Right atrium auricular region (tissue), 2 donors: ENCODE measurements at regions not wholly inside any gene's neighbourhood (a gene's known extent, or its start where the extent isn't known, plus 50 kb on each side); places are given as distances from the start of the nearest gene placed in this dataset.

Experiments
- DNase-seq: peaks from one replicate; pipeline ENCODE4 v3.0.0-alpha.2; 2019; ENCODE audit warnings: low spot score
- H3K27ac ChIP-seq, 2 donors: fragments of 200-600 bp; sonication (generic); 1 replicate in 1 of 2; 2 replicates in 1 of 2; pipeline ENCODE4 v1.5.1; 2016 to 2019
- H3K27me3 ChIP-seq, 2 donors: fragments of 200-600 bp; sonication (generic); one replicate each; pipeline versions ENCODE4 v1.5.1 to v1.6.0; 2017 to 2019
- H3K36me3 ChIP-seq: fragments of 200-600 bp; sonication (generic); one replicate; pipeline ENCODE4 v1.5.1; 2016
- H3K4me1 ChIP-seq, 2 donors: fragments of 200-600 bp; sonication (generic); one replicate each; pipeline versions ENCODE4 v1.5.1 to v1.6.0; 2017 to 2019
- H3K4me3 ChIP-seq, 2 donors: fragments of 200-600 bp; sonication (generic); 1 replicate in 1 of 2; 2 replicates in 1 of 2; pipeline ENCODE4 v1.5.1; 2017 to 2019; ENCODE audit warnings: mild to moderate bottlenecking in 1 of 2, moderate library complexity in 1 of 2
- H3K9me3 ChIP-seq, 2 donors: fragments of 200-600 bp; sonication (generic); one replicate each; pipeline ENCODE4 v1.5.1; 2019
- TF ChIP-seq, protein P1 (sequence below), 2 donors: fragments of 200-600 bp; sonication (generic); IDR thresholded peaks; one replicate each; pipeline ENCODE4 v1.5.1; 2019; ENCODE audit warnings: antibody characterized with exemption in 2 of 2

DNA sequence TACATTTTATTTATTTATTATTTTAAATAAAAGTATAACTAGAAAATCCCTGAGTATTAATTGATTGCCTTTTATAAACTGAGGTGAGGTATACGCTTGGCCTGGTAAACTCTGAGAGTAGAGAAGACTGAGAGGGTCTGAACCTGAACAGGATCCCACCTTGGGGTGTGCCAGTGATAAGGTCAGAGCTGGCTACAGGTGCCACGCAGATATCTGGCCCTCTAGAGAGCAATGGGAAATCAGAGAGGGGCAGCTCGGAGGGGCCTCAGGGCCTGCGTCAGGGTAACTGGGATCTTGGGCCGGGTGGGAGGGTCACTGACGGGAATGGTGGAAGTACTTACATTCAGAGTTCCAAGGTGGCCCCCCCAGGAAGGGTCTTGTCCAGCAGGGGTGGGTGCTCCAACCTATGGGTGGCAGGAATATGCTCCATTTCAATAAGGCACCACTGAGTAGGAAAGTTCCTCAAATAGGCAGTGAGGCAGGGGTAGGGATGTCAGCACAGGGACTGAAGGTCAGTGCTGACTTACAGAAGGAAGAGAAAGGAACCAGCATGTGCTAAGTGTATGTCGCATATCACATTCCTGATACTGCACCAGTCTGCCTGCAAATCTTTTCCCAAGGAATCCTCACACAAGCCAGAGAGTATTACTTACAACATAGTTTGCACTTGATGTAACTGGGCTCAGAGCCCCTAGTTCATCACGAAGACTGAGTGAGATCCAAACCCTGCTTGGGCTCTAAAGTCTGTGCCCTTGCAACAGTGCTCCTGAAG, 706.0 kb upstream of the RAB6C start:
- H3K9me3 ChIP-seq = peaks cover 0 to 17% of the 10 kb centered on the region in 2 donors
- no peaks in the 10 kb centered on the region for H3K27me3 ChIP-seq
- TF ChIP-seq, protein P1, sequence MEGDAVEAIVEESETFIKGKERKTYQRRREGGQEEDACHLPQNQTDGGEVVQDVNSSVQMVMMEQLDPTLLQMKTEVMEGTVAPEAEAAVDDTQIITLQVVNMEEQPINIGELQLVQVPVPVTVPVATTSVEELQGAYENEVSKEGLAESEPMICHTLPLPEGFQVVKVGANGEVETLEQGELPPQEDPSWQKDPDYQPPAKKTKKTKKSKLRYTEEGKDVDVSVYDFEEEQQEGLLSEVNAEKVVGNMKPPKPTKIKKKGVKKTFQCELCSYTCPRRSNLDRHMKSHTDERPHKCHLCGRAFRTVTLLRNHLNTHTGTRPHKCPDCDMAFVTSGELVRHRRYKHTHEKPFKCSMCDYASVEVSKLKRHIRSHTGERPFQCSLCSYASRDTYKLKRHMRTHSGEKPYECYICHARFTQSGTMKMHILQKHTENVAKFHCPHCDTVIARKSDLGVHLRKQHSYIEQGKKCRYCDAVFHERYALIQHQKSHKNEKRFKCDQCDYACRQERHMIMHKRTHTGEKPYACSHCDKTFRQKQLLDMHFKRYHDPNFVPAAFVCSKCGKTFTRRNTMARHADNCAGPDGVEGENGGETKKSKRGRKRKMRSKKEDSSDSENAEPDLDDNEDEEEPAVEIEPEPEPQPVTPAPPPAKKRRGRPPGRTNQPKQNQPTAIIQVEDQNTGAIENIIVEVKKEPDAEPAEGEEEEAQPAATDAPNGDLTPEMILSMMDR (IDR thresholded peaks at IDR 0.05) = no peak
- no peaks in the 10 kb centered on the region for H3K4me1 ChIP-seq
- no peaks in the 10 kb centered on the region for H3K36me3 ChIP-seq
- no peak overlapping the region for H3K27ac ChIP-seq
- H3K4me3 ChIP-seq = no peak overlapping the region
- no peak for DNase-seq

DNA sequence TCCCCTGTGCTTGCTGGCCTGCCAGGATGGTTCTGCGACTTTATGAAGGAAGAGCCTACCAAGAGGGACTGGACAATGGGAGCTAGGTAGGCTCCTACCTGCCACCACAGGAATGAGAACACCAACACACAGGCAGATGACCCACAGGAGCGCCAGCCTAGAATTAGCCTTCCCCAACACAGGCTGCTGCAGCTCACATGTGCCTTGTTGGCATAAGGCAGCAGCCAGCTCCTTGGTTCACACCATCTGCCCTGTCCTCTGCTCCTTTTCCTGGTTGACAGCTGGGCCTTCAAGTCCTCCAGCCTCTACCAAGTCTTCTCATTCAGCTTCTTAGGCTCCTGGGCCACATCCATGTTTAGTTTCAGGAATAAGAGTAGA, 705.4 kb upstream of the RAB6C start:
- TF ChIP-seq, protein P1 (IDR thresholded peaks at IDR 0.05) = no peak
- no peak overlapping the region for H3K4me3 ChIP-seq
- no peaks in the 10 kb centered on the region for H3K4me1 ChIP-seq
- no peaks in the 10 kb centered on the region for H3K36me3 ChIP-seq
- no peak for DNase-seq
- no peaks in the 10 kb centered on the region for H3K27me3 ChIP-seq
- peaks cover 0 to 12% of the 10 kb centered on the region in 2 donors for H3K9me3 ChIP-seq
- no peak overlapping the region for H3K27ac ChIP-seq

DNA sequence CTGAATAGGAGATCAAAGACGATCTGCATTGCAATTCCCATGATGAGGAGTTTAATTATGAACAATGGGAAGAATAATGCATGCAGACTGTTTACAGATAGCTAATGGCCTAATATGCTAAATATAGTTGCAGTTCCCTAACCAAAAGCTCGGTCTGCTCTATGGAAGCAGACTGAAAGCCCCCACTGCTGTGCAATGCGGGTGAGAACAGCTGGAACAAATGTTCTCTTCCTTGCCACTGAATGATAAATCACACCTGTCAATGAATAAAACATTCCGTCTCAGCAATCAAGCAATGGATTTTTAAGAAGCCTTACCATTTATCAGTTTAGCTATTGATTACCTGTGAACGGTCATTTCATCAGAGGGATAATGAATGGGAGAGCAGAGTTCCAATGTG, 704.5 kb upstream of the RAB6C start:
- no peak for DNase-seq
- H3K9me3 ChIP-seq = peaks cover 0 to 10% of the 10 kb centered on the region in 2 donors
- H3K36me3 ChIP-seq = no peaks in the 10 kb centered on the region
- no peak overlapping the region for H3K4me3 ChIP-seq
- TF ChIP-seq, protein P1 (IDR thresholded peaks at IDR 0.05) = no peak
- no peak overlapping the region for H3K27ac ChIP-seq
- H3K4me1 ChIP-seq = no peaks in the 10 kb centered on the region
- H3K27me3 ChIP-seq = no peaks in the 10 kb centered on the region

DNA sequence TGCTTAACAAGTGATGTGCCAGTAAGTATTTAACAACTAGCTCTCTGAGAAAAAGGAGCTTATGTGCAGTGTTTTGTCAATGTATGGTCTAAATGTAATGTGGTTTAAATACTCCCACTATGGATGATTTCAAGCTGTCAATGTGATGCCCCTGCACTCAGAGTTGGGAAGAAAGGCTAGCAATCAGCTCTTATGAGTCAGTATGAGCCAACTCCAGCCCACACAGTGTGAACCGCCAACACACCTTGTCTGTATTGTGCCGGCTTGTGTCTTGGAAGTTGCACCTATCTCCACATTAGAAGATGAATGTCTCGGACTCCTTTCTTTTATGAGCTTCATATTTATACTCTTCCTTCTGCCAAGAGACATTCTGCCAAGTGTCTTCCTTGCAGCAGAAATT, 703.8 kb upstream of the RAB6C start:
- Histone ChIP-seq H3K9me3 (peaks cover 0 to 10% of the 10 kb centered on the region in 2 donors), H3K27me3 (no peaks in the 10 kb centered on the region), H3K27ac (no peak overlapping the region), H3K4me3 (no peak overlapping the region), H3K4me1 (no peaks in the 10 kb centered on the region), H3K36me3 (no peaks in the 10 kb centered on the region)
- DNase-seq = no peak
- TF ChIP-seq, protein P1 (IDR thresholded peaks at IDR 0.05) = no peak

DNA sequence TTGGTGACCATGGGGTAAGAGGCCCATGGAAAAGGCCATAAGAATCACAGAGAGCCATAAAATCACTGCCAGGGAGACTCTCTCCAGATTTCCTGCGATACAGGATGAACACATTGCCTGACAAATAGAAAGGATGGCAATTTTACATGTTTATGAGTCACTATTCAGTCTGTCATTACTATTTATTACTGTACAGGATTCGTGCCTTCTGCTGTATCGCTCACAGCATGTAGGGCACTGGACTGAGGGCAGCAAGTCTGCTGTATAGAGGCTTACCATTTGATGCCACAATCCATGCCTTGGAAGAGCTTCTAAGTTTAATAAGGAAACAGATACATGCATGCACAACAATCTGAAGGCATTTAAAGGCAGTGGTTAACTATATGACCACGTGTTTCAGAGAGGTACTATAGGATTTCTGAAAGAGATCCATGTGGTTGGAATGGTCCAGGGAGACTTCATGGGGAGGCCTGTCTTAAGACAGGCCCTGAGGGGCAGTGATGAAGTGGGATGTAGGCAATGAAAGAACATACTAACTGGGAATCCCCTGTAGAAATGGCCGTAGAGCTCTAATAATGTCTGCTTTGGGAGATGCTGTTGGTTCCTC, 702.4 kb upstream of the RAB6C start:
- no peak overlapping the region for H3K4me3 ChIP-seq

More for the DNA sequence above, 702.4 kb upstream of the RAB6C start:
- Histone ChIP-seq H3K27ac (no peak overlapping the region), H3K9me3 (peaks cover 0 to 1% of the 10 kb centered on the region in 2 donors), H3K36me3 (no peaks in the 10 kb centered on the region), H3K4me1 (no peaks in the 10 kb centered on the region), H3K27me3 (no peaks in the 10 kb centered on the region)
- no peak for DNase-seq
- TF ChIP-seq, protein P1 (IDR thresholded peaks at IDR 0.05) = no peak
